Mesendoderm (in vitro differentiated cells): ENCODE measurements at regions not wholly inside any gene's neighbourhood (a gene's known extent, or its start where the extent isn't known, plus 50 kb on each side); places are given as distances from the start of the nearest gene placed in this dataset. TPM values are rescaled to one million over a fixed set of nuclear protein-coding genes. Genes with fewer than 3 reads are reported as not detected.

Experiments
- small RNA-seq: library from polyadenylated mRNA; stranded (forward); fragments of <200 nt; extraction: miRNeasy Mini kit (QIAGEN cat#:217004); gene quantifications from one replicate; pipeline ENCODE3, GENCODE V24; 2013; ENCODE audit not compliant: insufficient read depth

Small RNAs in the stretch of these regions (small RNA-seq; reads per million reads assigned to genes)
- gene MIR4280 (not detected), gene RN7SKP34 (not detected)
